Activated T-helper 2 cell treated with anti-CD3 and anti-CD28 coated beads, Interferon-gamma antibody, Interleukin-2, Interleukin-4, amounts not matched to agents 10 μg/mL and 5 μg/mL and 100 μg/mL, durations not matched to agents 14 hours and 24 hours and 36 hours (primary cell): ENCODE measurements at regions not wholly inside any gene's neighbourhood (a gene's known extent, or its start where the extent isn't known, plus 50 kb on each side); places are given as distances from the start of the nearest gene placed in this dataset.
"Not testable (repeated sequence)": the region's sequence is repeated elsewhere in the genome, so short reads cannot be mapped to it uniquely, and the experiment has no call there.

Source experiments
- DNase-seq: peaks from one replicate; pipeline ENCODE4 v3.0.0; 2021; ENCODE audit warnings: low spot score
- H3K27ac Mint-ChIP-seq: one replicate; pipeline ENCODE4 v1.8.0; 2021; ENCODE audit warnings: mixed read lengths
- H3K27me3 Mint-ChIP-seq: one replicate; pipeline ENCODE4 v1.8.0; 2021; ENCODE audit warnings: low read depth, mixed read lengths
- H3K36me3 Mint-ChIP-seq: one replicate; pipeline ENCODE4 v1.8.0; 2021; ENCODE audit warnings: low read depth, mixed read lengths
- H3K4me1 Mint-ChIP-seq: one replicate; pipeline ENCODE4 v1.8.0; 2021; ENCODE audit warnings: low read depth, mixed read lengths
- H3K4me3 Mint-ChIP-seq: one replicate; pipeline ENCODE4 v1.8.0; 2021; ENCODE audit warnings: low read depth, mild to moderate bottlenecking, moderate library complexity, mixed read lengths
- H3K9me3 Mint-ChIP-seq: one replicate; pipeline ENCODE4 v1.8.0; 2021; ENCODE audit warnings: mixed read lengths
- intact Hi-C: fragments of 100-400 bp; cut with micrococcal nuclease; formaldehyde crosslinking; loops from one replicate; pipeline ENCODE4 v1.15.1; 2023

- no peak overlapping the region for H3K27ac Mint-ChIP-seq
- no peaks in the 10 kb centered on the region for H3K9me3 Mint-ChIP-seq
- H3K4me3 Mint-ChIP-seq: no peak overlapping the region
- H3K36me3 Mint-ChIP-seq: no peaks in the 10 kb centered on the region
- no peak for DNase-seq
- H3K27me3 Mint-ChIP-seq: no peaks in the 10 kb centered on the region
- intact Hi-C loops: no loop called here
- H3K4me1 Mint-ChIP-seq: no peaks in the 10 kb centered on the region
These were observed 515.4 kb downstream of the DIPK2A start for GRCh38 chr3:144487011-144487410.

DNA sequence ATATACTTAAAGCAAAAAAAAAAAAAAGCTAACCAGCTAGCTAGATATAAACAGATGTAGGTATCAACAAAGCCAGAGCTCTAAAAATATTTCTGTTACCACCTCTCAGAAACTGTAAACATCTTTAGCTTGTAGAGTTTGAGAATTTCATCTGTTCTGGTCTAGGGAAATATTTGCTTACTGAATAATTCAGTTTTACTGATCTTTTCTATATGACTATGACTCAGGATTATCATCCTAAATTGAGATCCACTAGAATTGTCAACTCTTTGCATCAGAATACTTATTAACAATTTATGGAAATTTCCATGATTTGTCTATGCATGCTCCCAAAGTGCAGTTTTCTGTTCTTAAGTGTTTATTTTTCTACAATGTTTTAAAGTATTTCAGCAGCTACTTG is 517.3 kb downstream of the DIPK2A start:
- Mint-ChIP-seq H3K27ac (no peak overlapping the region), H3K9me3 (no peaks in the 10 kb centered on the region), H3K36me3 (no peaks in the 10 kb centered on the region), H3K4me1 (no peaks in the 10 kb centered on the region), H3K27me3 (no peaks in the 10 kb centered on the region), H3K4me3 (no peak overlapping the region)
- DNase-seq: no peak
- intact Hi-C loops: no loop called here

DNA sequence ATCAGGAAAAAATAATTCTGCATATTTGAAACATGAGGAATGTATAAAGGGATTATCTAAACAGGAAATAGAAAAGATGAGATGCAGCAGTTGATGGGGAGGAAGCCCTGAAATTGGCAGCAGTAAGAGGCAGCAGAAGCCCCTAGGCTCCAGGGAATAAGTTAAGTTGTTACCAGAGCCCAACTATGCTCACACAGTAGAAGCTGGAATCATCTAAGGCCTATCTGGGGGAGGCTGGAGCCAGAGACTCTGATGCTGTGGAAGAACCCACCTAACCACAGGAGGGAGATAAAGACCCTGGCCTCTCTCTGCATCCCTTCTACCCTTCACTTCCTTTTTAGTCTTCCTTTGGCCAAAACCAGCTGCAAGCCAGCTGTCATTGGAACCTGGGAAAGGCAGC is 519.7 kb downstream of the DIPK2A start:
- Mint-ChIP-seq H3K36me3 (no peaks in the 10 kb centered on the region), H3K9me3 (no peaks in the 10 kb centered on the region), H3K27ac (no peak overlapping the region), H3K4me3 (no peak overlapping the region), H3K4me1 (no peaks in the 10 kb centered on the region), H3K27me3 (no peaks in the 10 kb centered on the region)
- intact Hi-C loops: no loop called here
- no peak for DNase-seq

DNA sequence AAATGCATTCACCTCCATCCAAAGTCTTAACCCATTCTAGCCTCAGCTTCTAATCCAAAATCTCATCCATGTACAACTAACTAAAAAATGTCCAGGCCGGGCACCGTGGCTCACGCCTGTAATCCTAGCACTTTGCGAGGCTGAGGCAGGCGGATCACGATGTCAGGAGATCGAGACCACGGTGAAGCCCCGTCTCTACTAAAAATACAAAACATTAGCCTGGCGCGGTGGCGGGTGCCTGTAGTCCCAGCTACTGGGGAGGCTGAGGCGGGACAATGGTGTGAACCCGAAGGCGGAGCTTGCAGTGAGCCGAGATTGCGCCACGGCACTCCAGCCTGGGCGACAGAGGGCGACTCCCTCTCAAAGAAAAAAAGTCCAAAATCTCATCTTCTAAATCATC is 523.0 kb downstream of the DIPK2A start:
- H3K27ac Mint-ChIP-seq, H3K4me3 Mint-ChIP-seq, DNase-seq, H3K9me3 Mint-ChIP-seq, H3K4me1 Mint-ChIP-seq, intact Hi-C loops, H3K36me3 Mint-ChIP-seq, H3K27me3 Mint-ChIP-seq: not testable (repeated sequence)

DNA sequence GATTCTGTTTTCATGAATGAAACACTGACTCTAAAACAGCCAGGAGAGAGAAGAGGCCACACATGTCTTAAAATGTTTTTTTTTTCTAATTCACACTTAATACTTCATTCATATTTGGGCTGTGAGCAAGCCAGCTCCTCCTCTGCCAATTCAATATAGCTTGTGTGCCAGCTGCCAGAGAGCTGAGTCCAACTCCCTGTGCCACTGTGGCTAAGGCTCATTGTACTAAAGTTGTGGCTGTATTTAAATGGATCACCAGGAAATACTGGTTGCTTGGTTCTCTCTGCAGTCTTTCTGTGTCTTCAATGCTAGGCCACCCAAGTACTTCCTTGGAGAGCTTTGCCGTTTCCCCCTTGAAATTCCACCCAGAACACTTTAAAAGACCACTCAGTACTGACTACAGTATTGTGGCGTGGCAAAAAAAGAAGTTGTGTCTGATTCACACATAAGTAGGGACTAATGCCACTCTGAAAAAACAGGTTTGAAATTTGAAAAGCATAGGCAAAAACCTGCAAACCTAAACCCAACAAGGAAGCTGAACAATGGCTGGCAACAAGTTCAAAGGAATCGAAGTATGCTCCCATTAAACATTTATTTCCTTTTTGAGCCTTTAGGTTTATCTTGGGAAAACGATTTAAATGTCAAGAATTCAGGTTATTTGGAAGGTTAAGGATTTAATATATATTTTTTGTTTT is 524.7 kb downstream of the DIPK2A start:
- no peak overlapping the region for H3K27ac Mint-ChIP-seq
- no peak for DNase-seq
- no peak overlapping the region for H3K4me3 Mint-ChIP-seq
- no peaks in the 10 kb centered on the region for H3K27me3 Mint-ChIP-seq
- no peaks in the 10 kb centered on the region for H3K4me1 Mint-ChIP-seq
- intact Hi-C loops: no loop called here
- no peaks in the 10 kb centered on the region for H3K9me3 Mint-ChIP-seq
- no peaks in the 10 kb centered on the region for H3K36me3 Mint-ChIP-seq

DNA sequence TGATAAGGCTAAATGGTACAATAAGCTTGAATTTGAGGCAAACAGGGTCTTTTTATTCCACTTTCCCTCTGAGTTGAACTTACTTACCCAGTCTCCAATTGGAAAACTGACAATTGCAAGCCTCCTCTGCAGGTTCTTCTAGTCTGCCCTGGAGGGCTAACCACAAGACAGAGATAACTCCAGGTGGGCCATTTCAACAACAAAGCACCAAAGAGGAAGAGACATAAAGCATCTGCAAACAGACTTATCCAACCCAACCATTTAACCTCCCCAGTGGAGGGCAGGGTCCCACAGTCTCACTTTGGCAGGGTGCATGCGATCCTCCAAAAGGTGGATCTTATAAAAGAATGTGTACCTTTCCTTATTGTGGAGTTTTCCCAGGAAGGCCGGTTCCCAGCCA is 525.8 kb downstream of the DIPK2A start:
- H3K9me3 Mint-ChIP-seq: no peaks in the 10 kb centered on the region
- no peaks in the 10 kb centered on the region for H3K36me3 Mint-ChIP-seq
- DNase-seq: no peak
- intact Hi-C loops: no loop called here
- no peaks in the 10 kb centered on the region for H3K4me1 Mint-ChIP-seq
- H3K4me3 Mint-ChIP-seq: no peak overlapping the region
- no peaks in the 10 kb centered on the region for H3K27me3 Mint-ChIP-seq
- H3K27ac Mint-ChIP-seq: no peak overlapping the region

GRCh38 chr3:144499001-144499930 is 527.6 kb downstream of the DIPK2A start:
- H3K27me3 Mint-ChIP-seq: no peaks in the 10 kb centered on the region
- H3K4me1 Mint-ChIP-seq: no peaks in the 10 kb centered on the region
- no peaks in the 10 kb centered on the region for H3K36me3 Mint-ChIP-seq

DNA sequence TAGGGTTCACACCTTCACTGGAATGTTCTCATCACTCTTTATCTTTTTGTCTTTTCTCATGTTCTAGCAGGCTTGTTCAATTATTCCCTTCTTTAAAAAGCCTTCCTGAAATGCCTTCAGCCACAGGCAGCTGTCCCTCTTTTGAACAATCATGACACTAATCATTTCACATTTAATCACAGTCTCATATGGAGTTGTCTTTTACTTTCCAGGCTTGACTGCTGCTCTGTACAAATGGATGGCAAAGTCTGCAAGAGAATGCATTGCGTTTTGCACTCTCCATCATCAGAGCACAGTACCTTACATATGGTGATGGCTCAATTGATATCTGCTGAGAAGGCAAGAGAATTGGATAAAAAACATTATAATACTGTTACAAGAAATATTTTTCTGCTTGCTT is 529.8 kb downstream of the DIPK2A start:
- H3K4me3 Mint-ChIP-seq: no peak overlapping the region
- no peak overlapping the region for H3K27ac Mint-ChIP-seq

More at GRCh38 chr3:144499001-144499930, 527.6 kb downstream of the DIPK2A start:
- DNase-seq: no peak
- H3K27ac Mint-ChIP-seq: no peak overlapping the region
- no peak overlapping the region for H3K4me3 Mint-ChIP-seq
- no peaks in the 10 kb centered on the region for H3K9me3 Mint-ChIP-seq
- intact Hi-C loops: no loop called here

DNA sequence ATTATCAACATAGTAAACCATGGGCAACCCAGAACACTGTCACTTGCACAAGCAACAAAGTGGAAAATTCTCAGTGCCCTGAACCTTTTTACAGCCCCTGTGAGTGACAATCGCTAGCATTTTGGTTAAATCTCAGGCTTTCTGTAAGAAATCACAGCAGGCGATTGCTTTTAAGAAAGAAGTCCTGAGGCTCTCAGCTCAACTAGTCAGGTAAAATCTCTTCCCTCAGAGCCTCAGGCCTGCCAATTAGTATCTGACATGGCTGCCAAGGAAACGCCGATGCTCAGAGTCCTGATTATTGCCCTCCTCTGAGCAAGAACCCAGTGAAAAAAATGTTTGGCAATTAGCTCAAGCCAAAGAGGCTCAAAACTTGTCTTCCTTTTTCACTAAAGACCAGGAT is 530.8 kb downstream of the DIPK2A start:
- Mint-ChIP-seq H3K9me3 (no peaks in the 10 kb centered on the region), H3K4me1 (no peaks in the 10 kb centered on the region), H3K27ac (no peak overlapping the region), H3K27me3 (no peaks in the 10 kb centered on the region), H3K4me3 (no peak overlapping the region), H3K36me3 (no peaks in the 10 kb centered on the region)
- intact Hi-C loops: no loop called here
- DNase-seq: no peak

More for the DNA sequence above, 529.8 kb downstream of the DIPK2A start:
- Mint-ChIP-seq H3K9me3 (no peaks in the 10 kb centered on the region), H3K27me3 (no peaks in the 10 kb centered on the region), H3K4me1 (no peaks in the 10 kb centered on the region), H3K36me3 (no peaks in the 10 kb centered on the region)
- DNase-seq: no peak
- intact Hi-C loops: no loop called here

DNA sequence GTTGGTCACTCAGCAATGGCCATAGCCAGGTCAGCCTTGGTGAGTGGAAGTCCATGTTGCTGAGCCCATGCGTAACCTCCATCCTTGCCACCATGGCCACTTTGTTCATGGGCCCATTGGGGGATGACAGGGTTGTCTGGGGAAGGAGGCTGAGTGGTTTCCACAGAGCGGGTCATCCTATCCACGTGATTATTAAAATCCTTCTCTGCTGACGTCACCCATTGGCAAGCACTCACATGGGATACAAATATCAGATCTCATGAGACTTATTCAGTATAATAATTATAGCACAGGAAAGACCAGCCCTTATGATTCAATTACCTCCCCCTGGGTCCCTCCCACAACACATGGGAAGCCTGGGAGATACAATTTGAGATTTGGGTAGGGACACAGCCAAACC is 534.8 kb downstream of the DIPK2A start:
- H3K27ac Mint-ChIP-seq, H3K36me3 Mint-ChIP-seq, intact Hi-C loops, H3K4me3 Mint-ChIP-seq, H3K4me1 Mint-ChIP-seq, DNase-seq, H3K27me3 Mint-ChIP-seq, H3K9me3 Mint-ChIP-seq: not testable (repeated sequence)

GRCh38 chr3:144511346-144511745 is 539.7 kb downstream of the DIPK2A start:
- DNase-seq: no peak
- no peak overlapping the region for H3K27ac Mint-ChIP-seq
- H3K27me3 Mint-ChIP-seq: no peaks in the 10 kb centered on the region
- no peak overlapping the region for H3K4me3 Mint-ChIP-seq
- H3K36me3 Mint-ChIP-seq: no peaks in the 10 kb centered on the region
- H3K4me1 Mint-ChIP-seq: no peaks in the 10 kb centered on the region
- H3K9me3 Mint-ChIP-seq: no peaks in the 10 kb centered on the region
- intact Hi-C loops: no loop called here

DNA sequence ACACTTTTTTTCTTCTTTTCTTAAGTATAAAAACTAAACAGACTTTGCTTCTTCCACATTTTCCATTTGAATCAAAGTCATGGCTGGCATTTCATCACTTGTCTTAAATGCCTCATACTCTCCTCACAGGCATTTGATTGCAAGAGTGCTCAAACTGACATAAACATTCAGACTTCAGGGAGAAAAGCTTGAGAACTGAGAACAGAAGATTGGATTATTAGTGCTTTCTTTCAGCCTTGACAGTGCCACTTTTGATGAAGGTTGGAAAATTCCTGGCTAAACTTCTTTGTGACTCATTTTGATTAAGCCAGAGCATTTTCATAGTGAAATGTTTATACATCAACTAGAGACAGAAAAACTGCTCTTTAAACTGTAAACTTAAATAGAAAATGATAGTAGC is 544.4 kb downstream of the DIPK2A start:
- intact Hi-C loops: no loop called here
- Mint-ChIP-seq H3K4me3 (no peak overlapping the region), H3K36me3 (no peaks in the 10 kb centered on the region), H3K27ac (no peak overlapping the region), H3K27me3 (no peaks in the 10 kb centered on the region), H3K9me3 (no peaks in the 10 kb centered on the region), H3K4me1 (no peaks in the 10 kb centered on the region)
- DNase-seq: no peak

GRCh38 chr3:144516589-144516988 is 545.0 kb downstream of the DIPK2A start:
- DNase-seq: no peak
- no peaks in the 10 kb centered on the region for H3K27me3 Mint-ChIP-seq
- H3K9me3 Mint-ChIP-seq: no peaks in the 10 kb centered on the region
- H3K4me3 Mint-ChIP-seq: no peak overlapping the region
- no peaks in the 10 kb centered on the region for H3K36me3 Mint-ChIP-seq
- no peaks in the 10 kb centered on the region for H3K4me1 Mint-ChIP-seq
- intact Hi-C loops: no loop called here
- no peak overlapping the region for H3K27ac Mint-ChIP-seq
